ENCODE measurements at regions not wholly inside any gene's neighbourhood (a gene's known extent, or its start where the extent isn't known, plus 50 kb on each side); places are given as distances from the start of the nearest gene placed in this dataset.
"Not testable (repeated sequence)": the region's sequence is repeated elsewhere in the genome, so short reads cannot be mapped to it uniquely, and the experiment has no call there.

DNA sequence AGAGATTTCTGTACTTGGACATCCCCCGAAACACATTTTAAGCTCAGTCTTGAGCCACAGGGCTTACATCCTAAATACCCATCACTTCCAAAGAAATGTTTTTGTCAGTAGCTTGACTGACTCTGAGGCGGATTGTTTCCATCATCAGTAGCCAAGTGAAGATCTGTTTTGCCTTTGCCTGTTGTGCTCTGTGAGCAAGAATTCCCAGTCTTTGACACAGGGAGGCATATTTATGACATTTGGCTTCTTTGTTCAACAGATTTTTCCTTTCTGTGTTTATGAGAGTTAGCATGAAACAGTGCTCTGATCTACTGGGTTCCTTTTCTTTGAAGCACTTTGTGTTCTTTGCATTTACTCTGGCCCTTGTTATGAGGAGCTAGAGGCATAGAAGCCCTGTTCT, 132.1 kb upstream of the CDIN1 start:
- no peak overlapping the region for H3K27ac ChIP-seq
- TF ChIP-seq, protein P1, sequence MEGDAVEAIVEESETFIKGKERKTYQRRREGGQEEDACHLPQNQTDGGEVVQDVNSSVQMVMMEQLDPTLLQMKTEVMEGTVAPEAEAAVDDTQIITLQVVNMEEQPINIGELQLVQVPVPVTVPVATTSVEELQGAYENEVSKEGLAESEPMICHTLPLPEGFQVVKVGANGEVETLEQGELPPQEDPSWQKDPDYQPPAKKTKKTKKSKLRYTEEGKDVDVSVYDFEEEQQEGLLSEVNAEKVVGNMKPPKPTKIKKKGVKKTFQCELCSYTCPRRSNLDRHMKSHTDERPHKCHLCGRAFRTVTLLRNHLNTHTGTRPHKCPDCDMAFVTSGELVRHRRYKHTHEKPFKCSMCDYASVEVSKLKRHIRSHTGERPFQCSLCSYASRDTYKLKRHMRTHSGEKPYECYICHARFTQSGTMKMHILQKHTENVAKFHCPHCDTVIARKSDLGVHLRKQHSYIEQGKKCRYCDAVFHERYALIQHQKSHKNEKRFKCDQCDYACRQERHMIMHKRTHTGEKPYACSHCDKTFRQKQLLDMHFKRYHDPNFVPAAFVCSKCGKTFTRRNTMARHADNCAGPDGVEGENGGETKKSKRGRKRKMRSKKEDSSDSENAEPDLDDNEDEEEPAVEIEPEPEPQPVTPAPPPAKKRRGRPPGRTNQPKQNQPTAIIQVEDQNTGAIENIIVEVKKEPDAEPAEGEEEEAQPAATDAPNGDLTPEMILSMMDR (IDR thresholded peaks at IDR 0.05; ENCODE audit: low read depth, low read length) = no peak
- H3K4me3 ChIP-seq (ENCODE audit: low read depth, low read length) = no peak overlapping the region
- DNase-seq = no peak
- H3K9me3 ChIP-seq (ENCODE audit: severe bottlenecking) = no peaks in the 10 kb centered on the region
- no peaks in the 10 kb centered on the region for H3K36me3 ChIP-seq
- no peaks in the 10 kb centered on the region for H3K27me3 ChIP-seq (ENCODE audit: insufficient read depth, low read depth, severe bottlenecking)

DNA sequence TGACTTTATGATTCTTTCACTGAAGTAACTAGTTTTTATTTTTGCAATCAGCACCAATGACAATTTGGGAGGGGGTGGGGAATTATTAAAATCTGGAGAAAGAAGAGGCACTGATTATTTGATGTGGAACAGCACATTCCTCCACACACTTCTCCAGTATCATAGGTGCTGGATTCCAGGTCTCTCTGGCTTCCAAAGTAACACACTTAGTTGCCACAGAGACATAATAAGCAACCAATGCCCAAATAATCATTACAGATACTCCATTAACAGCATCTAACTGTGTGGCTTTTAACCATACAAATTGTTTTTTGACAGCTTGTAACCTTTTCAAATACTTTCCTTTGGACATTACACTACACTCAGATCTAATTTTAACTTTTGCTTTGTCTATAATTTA, 131.0 kb upstream of the CDIN1 start:
- Histone ChIP-seq H3K4me3 (ENCODE audit: low read depth, low read length) (no peak overlapping the region), H3K9me3 (ENCODE audit: severe bottlenecking) (no peaks in the 10 kb centered on the region), H3K27ac (no peak overlapping the region), H3K27me3 (ENCODE audit: insufficient read depth, low read depth, severe bottlenecking) (no peaks in the 10 kb centered on the region), H3K36me3 (no peaks in the 10 kb centered on the region)
- no peak for DNase-seq
- TF ChIP-seq, protein P1 (IDR thresholded peaks at IDR 0.05; ENCODE audit: low read depth, low read length) = no peak

DNA sequence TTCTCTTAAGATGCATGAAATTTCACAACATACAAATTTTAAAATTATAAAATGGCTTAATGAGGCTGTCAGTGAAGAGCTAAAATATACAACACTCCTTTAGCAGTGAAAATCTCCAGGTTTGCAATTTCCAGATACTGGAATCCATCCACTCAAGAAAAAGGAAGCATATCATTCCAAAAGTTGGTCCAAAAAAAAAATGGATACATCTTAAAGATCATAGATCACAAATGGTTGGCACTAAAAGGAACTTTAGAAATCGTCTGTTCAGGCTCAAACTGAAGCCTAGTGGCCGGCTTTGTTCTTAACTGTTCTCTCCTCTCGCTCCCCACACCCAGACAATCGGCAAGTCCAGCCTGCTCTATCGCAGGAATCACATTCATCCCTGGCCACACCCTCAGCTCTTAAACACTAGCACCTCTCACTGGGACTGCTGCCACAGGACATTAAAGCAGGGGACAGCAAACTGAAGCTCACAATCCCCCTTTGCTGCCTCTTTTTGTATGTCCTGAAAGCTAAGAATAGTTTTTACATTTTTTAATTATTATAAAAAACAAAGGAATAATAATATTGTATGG, 130.3 kb upstream of the CDIN1 start:
- Histone ChIP-seq H3K4me3 (ENCODE audit: low read depth, low read length) (no peak overlapping the region), H3K27ac (no peak overlapping the region), H3K27me3 (ENCODE audit: insufficient read depth, low read depth, severe bottlenecking) (no peaks in the 10 kb centered on the region), H3K36me3 (no peaks in the 10 kb centered on the region), H3K9me3 (ENCODE audit: severe bottlenecking) (no peaks in the 10 kb centered on the region)
- DNase-seq = peak; percentile 34
- TF ChIP-seq, protein P1 (IDR thresholded peaks at IDR 0.05; ENCODE audit: low read depth, low read length) = peak; percentile 23; the same call in 1 of the 2 replicates

DNA sequence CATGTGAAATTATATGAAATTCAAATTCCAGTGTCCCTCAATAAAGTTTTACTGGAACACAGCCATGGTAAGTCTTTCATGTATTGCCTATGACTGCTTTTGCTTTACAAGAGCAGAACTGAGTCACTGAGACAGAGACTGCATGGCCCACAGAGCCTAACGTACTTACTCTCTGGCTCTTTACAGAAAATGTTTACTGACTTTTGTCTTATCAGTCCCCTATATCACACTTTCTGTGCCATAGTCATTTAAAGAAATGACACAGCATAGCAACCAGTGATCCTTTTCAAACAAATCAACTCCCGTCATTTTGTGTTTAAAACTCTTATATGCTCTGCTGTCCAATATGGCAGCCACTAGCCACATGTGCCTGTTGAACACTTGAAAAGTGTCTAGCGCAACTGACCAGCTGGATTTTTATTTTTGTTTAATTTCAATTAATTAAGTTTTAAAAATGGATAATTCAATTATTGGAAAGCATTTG, 129.7 kb upstream of the CDIN1 start:
- TF ChIP-seq, protein P1 (IDR thresholded peaks at IDR 0.05; ENCODE audit: low read depth, low read length) = no peak
- no peaks in the 10 kb centered on the region for H3K9me3 ChIP-seq (ENCODE audit: severe bottlenecking)
- no peaks in the 10 kb centered on the region for H3K27me3 ChIP-seq (ENCODE audit: insufficient read depth, low read depth, severe bottlenecking)
- H3K36me3 ChIP-seq = no peaks in the 10 kb centered on the region
- no peak overlapping the region for H3K27ac ChIP-seq
- H3K4me3 ChIP-seq (ENCODE audit: low read depth, low read length) = no peak overlapping the region
- no peak for DNase-seq

DNA sequence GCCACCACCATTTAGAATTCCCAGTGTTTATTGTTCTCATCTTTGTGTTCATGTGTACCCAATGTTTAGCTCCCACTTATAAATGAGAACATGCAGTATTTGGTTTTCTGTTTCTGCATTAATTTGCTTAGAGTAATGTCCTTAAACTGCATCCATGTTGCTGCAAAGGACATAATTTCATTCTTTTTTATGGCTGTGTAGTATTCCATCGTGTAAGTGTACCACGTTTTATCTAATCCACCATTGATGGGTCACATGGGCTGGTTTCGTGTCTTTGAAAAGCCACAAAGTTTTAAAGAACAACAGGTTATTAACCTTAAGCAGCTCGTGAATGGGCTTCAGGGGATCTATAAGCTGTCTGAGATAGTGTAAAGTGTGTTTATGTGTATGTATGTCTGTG, 125.2 kb upstream of the CDIN1 start:
- H3K9me3 ChIP-seq (ENCODE audit: severe bottlenecking); H3K27me3 ChIP-seq (ENCODE audit: insufficient read depth, low read depth, severe bottlenecking); H3K4me3 ChIP-seq (ENCODE audit: low read depth, low read length); DNase-seq; H3K36me3 ChIP-seq; H3K27ac ChIP-seq: not testable (repeated sequence)

DNA sequence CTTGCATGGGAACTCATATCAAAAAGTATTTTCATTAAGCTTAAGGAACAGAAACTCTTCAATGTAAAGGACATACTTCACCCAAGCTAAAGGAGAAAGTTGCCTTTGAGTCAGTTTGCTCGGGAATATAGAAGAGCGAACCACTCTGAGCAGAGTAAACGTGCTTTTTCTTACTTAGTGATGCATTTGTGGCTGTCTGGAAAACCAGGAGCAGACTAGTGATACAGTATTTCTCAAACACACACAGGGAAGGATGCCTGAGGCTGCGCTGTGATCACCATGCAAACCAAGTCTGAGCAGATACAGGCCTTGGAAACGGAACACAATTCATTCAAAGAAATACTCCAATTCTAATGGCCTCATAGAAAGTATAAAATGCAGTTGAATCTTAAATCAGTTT, 121.0 kb upstream of the CDIN1 start:
- TF ChIP-seq, protein P1 (IDR thresholded peaks at IDR 0.05; ENCODE audit: low read depth, low read length) = no peak
- H3K4me3 ChIP-seq (ENCODE audit: low read depth, low read length) = no peak overlapping the region
- no peak overlapping the region for H3K27ac ChIP-seq
- H3K27me3 ChIP-seq (ENCODE audit: insufficient read depth, low read depth, severe bottlenecking) = no peaks in the 10 kb centered on the region
- no peaks in the 10 kb centered on the region for H3K36me3 ChIP-seq
- peaks cover 8% of the 10 kb centered on the region for H3K9me3 ChIP-seq (ENCODE audit: severe bottlenecking)
- DNase-seq = no peak
